ENCODE measurements at regions not wholly inside any gene's neighbourhood (a gene's known extent, or its start where the extent isn't known, plus 50 kb on each side); places are given as distances from the start of the nearest gene placed in this dataset.

- DNase-seq (ENCODE audit: low read depth): no peak
- TF ChIP-seq CTCF (IDR thresholded peaks at IDR 0.05; ENCODE audit: insufficient read depth, low read depth, low read length): no peak
These were observed 440.8 kb downstream of the UTRN start for GRCh38 chr6:144725736-144726522.

GRCh38 chr6:144728804-144729203 lies 443.7 kb downstream of the UTRN start:
- TF ChIP-seq CTCF (IDR thresholded peaks at IDR 0.05; ENCODE audit: insufficient read depth, low read depth, low read length): no peak
- no peak overlapping the region for H3K4me3 ChIP-seq (ENCODE audit: low read depth, low read length)
- no peak for DNase-seq (ENCODE audit: low read depth)

More at GRCh38 chr6:144725736-144726522, 440.8 kb downstream of the UTRN start:
- no peak overlapping the region for H3K4me3 ChIP-seq (ENCODE audit: low read depth, low read length)

GRCh38 chr6:144729502-144729901 lies 444.4 kb downstream of the UTRN start:
- no peak for DNase-seq (ENCODE audit: low read depth)
- TF ChIP-seq CTCF (IDR thresholded peaks at IDR 0.05; ENCODE audit: insufficient read depth, low read depth, low read length): no peak
- H3K4me3 ChIP-seq (ENCODE audit: low read depth, low read length): no peak overlapping the region

- no peak for DNase-seq (ENCODE audit: low read depth)
- TF ChIP-seq CTCF (IDR thresholded peaks at IDR 0.05; ENCODE audit: insufficient read depth, low read depth, low read length): no peak
These were observed 445.0 kb downstream of the UTRN start for GRCh38 chr6:144730088-144730645.

GRCh38 chr6:144731229-144731628 lies 446.1 kb downstream of the UTRN start:
- H3K4me3 ChIP-seq (ENCODE audit: low read depth, low read length): no peak overlapping the region
- TF ChIP-seq CTCF (IDR thresholded peaks at IDR 0.05; ENCODE audit: insufficient read depth, low read depth, low read length): no peak
- no peak for DNase-seq (ENCODE audit: low read depth)

More at GRCh38 chr6:144730088-144730645, 445.0 kb downstream of the UTRN start:
- H3K4me3 ChIP-seq (ENCODE audit: low read depth, low read length): no peak overlapping the region

- no peak for DNase-seq (ENCODE audit: low read depth)
- no peak overlapping the region for H3K4me3 ChIP-seq (ENCODE audit: low read depth, low read length)
- no peak for TF ChIP-seq CTCF (IDR thresholded peaks at IDR 0.05; ENCODE audit: insufficient read depth, low read depth, low read length)
These were observed 451.6 kb downstream of the UTRN start for GRCh38 chr6:144736763-144737162.

Measured in fibroblast of villous mesenchyme (primary cell).